Activated CD4-positive, CD25-positive, alpha-beta regulatory T cell treated with anti-CD3 and anti-CD28 coated beads, Interleukin-2, amount 50 U/mL, for 16 hours (primary cell): ENCODE measurements at regions not wholly inside any gene's neighbourhood (a gene's known extent, or its start where the extent isn't known, plus 50 kb on each side); places are given as distances from the start of the nearest gene placed in this dataset.

Experiments
- DNase-seq: peaks from one replicate; pipeline ENCODE4 v3.0.0-alpha.2; 2020; ENCODE audit warnings: low read depth, low spot score

- no peak for DNase-seq
Measured at GRCh38 chr11:69931060-69931910, 112.1 kb upstream of the FGF3 start.

DNA sequence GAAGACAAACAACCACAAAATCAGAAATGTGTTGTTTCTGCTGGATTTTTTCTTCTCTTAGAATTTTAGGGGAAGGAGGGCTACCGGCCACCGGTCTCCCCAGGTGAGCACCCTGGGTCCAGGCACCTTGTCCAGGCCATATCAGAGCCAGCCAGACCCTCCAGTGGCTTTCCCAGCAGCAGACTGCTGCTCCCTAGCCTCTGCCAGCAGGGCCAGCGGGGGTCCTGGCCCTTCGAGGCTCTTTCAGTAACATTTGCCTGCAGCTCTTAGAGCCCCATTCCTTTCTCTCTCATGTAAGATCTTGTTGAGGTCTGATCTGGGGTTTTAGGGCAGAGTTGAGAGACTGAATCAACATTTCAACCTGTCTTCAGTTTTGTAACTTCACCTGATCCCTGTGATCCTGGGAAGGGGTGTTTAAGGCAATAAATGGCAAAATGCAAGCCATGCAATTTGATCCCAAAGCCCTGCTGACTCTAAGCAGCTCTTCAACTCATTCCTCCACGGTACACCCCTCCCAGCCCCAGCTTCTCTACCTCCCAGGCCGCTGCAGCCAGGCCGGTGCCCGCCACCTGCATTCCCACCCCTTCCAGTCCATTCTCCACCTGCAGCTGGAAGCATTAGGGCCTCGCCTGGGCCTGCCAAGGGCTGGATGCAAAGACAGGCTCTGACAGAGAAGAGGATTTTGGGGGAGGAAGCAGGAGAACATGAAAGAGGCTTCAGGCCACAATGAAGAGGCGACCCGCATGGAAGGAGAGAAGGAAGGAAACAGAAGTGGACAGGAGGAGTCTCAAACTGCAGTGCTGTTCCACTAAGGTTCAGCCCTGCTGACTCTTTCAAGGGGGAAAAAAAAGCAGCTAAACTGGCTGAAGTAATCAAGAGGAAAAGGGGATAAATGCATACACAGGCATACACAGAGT, 113.0 kb upstream of the FGF3 start:
- no peak for DNase-seq

DNA sequence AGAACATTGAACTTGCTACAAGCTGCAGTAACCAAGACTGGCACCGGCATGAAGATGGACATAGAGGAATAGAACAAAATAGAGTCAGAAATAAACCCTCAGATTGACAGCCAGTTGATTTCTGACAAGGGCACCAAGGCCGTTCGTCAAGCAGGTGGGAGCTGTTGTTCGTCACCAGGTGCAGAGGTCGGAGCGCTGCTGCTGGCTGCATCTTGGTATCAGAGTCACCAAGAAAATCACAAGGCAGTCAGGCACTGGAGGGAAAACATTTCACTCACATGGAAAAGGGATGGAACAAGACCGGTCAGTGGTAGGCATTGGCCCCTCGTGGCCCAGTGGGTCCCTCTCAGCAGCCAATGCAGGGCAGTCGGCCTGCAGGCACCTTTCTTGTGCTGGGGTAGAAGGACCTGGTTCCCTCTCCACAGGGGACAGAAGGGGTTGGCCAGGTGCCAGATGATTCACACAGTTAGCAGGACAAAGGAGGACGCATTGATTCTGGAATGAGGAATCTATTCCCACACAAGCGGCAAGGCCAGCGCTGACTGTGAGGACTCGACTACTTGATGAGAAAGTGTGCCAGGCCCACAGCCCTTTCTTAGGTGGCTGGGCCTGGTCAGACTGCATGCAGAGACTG, 115.8 kb upstream of the FGF3 start:
- no peak for DNase-seq

DNA sequence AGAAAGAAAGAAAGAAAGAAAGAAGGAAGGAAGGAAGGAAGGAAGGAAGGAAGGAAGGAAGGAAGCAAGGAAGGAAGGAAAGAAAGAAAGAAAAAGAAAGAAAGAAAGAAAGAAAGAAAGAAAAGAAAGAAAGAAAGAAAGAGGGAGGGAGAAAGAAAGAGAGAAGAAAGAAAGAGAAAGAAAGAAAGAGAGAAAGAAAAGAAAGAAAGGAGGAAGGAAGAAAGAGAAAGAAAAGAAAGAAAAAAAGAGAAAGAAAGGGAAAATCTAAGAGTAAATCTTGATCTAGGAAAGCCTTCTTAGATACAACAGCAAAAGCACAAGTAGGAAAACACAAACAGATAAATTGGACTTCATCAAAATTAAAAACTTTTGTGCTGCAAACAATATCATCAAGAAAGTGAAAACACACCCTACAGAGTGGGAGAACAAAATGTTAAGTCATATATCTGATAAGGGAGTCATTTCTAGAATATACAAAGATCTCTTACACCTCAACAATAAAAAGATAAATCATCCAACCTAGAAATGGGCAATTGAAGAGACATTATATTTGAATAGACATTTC, 116.8 kb upstream of the FGF3 start:
- no peak for DNase-seq

DNA sequence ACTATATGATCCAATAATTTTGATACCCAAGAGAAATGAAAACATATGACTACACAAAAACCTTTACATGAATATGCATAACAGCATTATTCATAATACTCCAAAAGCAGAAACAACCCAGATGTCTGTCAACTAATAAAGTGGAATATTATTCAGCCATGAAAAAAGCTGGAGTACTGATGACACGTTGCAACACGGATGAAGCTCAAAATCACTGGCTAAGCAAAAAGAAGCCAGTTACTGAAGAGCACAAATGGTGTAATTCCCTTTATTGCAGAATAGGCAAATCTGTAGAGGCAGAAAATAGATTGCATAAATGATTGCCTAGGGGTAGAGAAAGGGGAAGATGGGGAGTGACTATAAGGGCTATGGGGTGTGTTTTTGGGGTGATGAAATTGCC, 117.6 kb upstream of the FGF3 start:
- no peak for DNase-seq

GRCh38 chr11:69938206-69938605, 119.0 kb upstream of the FGF3 start:
- no peak for DNase-seq

GRCh38 chr11:69939551-69940245, 120.5 kb upstream of the FGF3 start:
- no peak for DNase-seq

DNA sequence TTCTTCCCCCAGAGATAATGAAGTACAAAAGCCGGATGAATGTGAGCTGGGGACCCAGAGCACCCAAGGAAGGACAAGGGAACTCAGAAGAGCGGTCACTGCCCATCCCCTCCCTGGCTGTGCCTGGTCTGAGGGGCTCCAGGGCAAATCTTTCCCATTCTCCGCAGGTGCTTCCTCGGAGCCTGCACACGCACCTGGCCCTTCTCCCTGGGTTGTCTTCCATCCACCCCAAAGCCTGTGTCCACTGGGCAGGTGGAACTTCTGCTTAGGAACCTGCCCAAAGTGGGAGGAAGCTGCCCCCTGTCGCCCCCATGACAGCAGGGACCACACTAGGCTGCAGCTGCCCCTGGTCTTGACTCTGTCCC, 121.0 kb upstream of the FGF3 start:
- DNase-seq = no peak

GRCh38 chr11:69941546-69942332, 122.5 kb upstream of the FGF3 start:
- DNase-seq = no peak

DNA sequence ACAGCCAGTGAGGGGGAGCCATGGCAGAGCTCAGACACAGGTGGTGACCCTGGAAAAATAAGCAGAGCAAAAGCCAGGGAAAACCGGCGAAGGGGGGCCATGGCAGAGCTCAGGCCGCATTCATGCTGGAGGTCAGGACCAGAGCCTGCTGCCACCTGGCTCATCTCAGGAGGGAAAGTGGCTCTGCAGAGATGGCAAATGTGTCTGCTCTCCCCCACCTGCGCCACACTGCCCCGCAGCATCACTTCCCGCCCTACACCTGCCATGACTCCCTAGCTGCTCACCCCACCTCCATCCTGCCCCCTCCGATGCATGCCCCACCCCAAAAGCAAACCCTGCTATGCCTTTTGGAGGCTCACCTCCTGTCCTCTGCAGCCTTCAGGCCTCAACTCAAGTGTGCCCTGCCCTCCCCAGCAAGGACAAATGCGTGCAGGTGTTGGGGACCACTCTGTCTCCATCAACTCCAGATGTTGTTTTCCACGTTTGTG, 123.2 kb upstream of the FGF3 start:
- no peak for DNase-seq

DNA sequence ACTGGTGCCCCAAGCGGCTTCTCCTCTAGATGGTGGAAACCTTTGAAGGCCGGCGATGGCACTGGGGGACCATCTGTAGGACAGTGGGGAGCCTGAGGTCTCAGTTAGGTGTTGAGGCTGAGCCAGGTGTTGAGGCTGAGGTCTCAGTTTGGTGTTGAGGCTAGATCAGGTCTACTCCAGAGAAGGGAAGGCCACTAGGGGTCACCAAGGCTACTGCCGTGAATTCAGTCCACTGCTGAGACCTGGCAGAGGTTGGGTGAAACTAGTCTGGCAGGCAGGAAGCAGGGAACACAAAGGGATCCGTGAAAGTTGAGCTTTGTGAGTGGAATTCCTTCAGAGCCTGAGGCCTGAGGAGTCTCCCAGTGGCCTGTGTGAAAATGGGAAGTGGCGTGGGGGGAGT, 123.8 kb upstream of the FGF3 start:
- DNase-seq = no peak

- no peak for DNase-seq
Measured at GRCh38 chr11:69943506-69943905, 124.3 kb upstream of the FGF3 start.

GRCh38 chr11:69944146-69944795, 125.1 kb upstream of the FGF3 start:
- no peak for DNase-seq

DNA sequence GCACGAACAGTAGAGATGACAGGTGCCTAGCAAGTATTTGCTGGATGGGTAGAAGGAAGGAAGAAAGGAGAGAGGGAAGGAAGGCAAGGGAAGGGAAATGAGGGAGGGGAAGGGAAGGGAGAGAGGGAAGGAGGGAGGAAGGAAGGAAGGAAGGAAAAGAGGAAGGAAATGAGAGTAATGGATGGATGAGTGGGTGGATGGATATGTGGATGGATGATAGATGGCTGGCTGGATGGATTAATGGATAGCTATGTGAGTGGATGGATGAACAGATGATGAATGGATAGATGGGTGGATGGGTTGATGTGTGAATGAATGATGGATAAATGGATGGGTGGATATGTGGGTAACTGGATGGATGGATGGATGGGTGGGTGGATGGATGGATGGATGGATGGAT, 125.9 kb upstream of the FGF3 start:
- DNase-seq = no peak

- DNase-seq = no peak
Measured at GRCh38 chr11:69947059-69947792, 128.0 kb upstream of the FGF3 start.

- DNase-seq = no peak
Measured at GRCh38 chr11:69947793-69948255, 128.6 kb upstream of the FGF3 start.

DNA sequence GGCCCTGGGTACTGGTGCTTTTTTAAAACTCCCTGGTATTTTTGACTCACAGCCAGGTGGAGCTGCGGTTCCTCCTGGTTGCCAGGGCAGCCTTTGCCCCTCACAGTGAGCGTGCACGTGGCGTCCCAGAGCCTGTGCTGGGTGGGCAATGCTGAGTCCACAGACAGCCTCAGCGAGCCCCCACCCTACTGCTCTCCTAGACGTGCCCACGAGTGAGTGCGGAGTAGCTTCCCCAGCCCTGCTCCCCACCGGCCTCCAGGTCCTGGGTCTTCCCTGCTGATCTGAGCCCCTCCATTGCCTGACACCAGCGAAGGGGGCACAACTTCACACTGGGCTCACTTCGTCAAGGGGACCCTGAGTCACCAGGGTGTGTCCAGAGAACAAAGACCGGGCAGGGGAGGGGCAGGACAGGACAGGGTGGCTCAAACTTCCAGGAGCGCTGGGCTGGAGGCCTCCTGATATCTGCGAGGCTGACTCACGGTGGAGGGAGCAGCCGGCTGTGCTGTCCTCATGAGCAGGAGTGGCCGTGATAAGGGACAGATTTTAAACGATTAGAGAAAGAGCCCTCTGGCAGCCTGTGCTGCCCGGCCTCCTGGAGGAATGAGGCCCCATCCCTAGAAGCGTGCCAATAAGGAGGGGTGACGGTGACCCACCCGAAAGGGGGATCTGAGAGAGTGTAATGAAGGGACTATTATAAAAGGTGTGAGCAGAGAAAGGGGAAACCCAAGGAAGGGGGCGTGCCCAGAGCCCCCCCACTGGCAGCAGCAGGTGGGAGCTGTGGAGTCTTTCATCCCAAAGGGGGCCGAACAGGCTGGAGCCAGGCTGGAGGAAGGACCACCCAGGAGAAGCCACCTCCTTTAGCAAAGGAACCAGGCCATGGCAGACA, 129.3 kb upstream of the FGF3 start:
- no peak for DNase-seq

- no peak for DNase-seq
Measured at GRCh38 chr11:69949327-69949726, 128.8 kb upstream of the ANO1 start.
